MM.1S (cell line): ENCODE measurements at regions not wholly inside any gene's neighbourhood (a gene's known extent, or its start where the extent isn't known, plus 50 kb on each side); places are given as distances from the start of the nearest gene placed in this dataset.

ENCODE experiments used
- EZH2 ChIP-seq: fragments of 300-600 bp; sonication (generic); optimal IDR thresholded peaks from 2 replicates; pipeline ENCODE3; 2017; ENCODE audit warnings: low read depth, mild to moderate bottlenecking, antibody characterized with exemption, low read length, mixed read lengths
- EZH2phosphoT487 ChIP-seq: fragments of 300-600 bp; sonication (generic); IDR thresholded peaks from 2 replicates; pipeline ENCODE4 v1.6.1; 2018; ENCODE audit warnings: antibody characterized with exemption, low read length
- TF ChIP-seq, protein P1 (sequence below): fragments of 300-600 bp; sonication (generic); IDR thresholded peaks from 2 replicates; pipeline ENCODE4 v1.5.1; 2016; ENCODE audit warnings: antibody characterized with exemption, low read length, mixed read lengths

DNA sequence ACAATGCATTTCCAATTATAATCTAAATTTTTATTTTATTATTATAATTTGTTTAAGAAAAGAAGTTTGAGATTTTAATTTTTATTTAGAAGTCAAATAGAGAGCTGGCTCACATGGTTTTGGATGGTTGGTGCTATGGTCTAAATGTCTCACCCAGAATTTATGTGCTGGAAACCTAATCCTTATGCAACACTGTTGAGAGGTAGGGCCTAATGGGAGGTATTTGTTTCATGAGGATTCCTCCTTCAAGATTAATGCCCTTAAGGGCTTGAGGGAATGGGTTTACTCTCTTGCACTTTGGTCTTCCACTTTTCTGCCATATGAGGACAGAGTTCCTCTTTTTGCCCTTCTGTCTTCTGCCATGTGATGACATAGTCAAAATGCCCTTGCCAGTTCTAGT lies 960.5 kb upstream of the IGFBP7 start:
- TF ChIP-seq, protein P1, sequence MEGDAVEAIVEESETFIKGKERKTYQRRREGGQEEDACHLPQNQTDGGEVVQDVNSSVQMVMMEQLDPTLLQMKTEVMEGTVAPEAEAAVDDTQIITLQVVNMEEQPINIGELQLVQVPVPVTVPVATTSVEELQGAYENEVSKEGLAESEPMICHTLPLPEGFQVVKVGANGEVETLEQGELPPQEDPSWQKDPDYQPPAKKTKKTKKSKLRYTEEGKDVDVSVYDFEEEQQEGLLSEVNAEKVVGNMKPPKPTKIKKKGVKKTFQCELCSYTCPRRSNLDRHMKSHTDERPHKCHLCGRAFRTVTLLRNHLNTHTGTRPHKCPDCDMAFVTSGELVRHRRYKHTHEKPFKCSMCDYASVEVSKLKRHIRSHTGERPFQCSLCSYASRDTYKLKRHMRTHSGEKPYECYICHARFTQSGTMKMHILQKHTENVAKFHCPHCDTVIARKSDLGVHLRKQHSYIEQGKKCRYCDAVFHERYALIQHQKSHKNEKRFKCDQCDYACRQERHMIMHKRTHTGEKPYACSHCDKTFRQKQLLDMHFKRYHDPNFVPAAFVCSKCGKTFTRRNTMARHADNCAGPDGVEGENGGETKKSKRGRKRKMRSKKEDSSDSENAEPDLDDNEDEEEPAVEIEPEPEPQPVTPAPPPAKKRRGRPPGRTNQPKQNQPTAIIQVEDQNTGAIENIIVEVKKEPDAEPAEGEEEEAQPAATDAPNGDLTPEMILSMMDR = no peak
- TF ChIP-seq EZH2 (no peak), EZH2phosphoT487 (no peak)
